Vagina (tissue), 2 donors: ENCODE measurements at regions not wholly inside any gene's neighbourhood (a gene's known extent, or its start where the extent isn't known, plus 50 kb on each side); places are given as distances from the start of the nearest gene placed in this dataset.

ENCODE experiments used
- DNase-seq, 2 donors: peaks; one replicate each; pipeline ENCODE4 v3.0.0-alpha.2; 2017; ENCODE audit errors: extremely low spot score in 2 of 2
- H3K27ac ChIP-seq: fragments of 200-600 bp; sonication (generic); one replicate; pipeline ENCODE4 v1.5.1; 2019
- H3K27me3 ChIP-seq: fragments of 200-600 bp; sonication (generic); one replicate; pipeline ENCODE4 v1.5.1; 2019
- H3K36me3 ChIP-seq, 2 donors: fragments of 200-600 bp; sonication (generic); one replicate each; pipeline ENCODE4 v1.5.1; 2017 to 2019
- H3K4me1 ChIP-seq: fragments of 200-600 bp; sonication (generic); one replicate; pipeline ENCODE4 v1.5.1; 2019
- H3K4me3 ChIP-seq, 2 donors: fragments of 200-600 bp; sonication (generic); 1 replicate in 1 of 2; 2 replicates in 1 of 2; pipeline ENCODE4 v1.5.1; 2016 to 2019
- H3K9me3 ChIP-seq: fragments of 200-600 bp; sonication (generic); one replicate; pipeline ENCODE4 v1.5.1; 2019
- POLR2A ChIP-seq, 2 donors: fragments of 450-650 bp; IDR thresholded peaks; one replicate each; pipeline ENCODE4 v1.6.1; 2017; ENCODE audit warnings: antibody characterized with exemption in 2 of 2, mild to moderate bottlenecking in 2 of 2, moderate library complexity in 2 of 2
- POLR2AphosphoS5 ChIP-seq, 2 donors: sonication (generic); formaldehyde crosslinking; IDR thresholded peaks; one replicate each; pipeline ENCODE4 v1.9.0; 2017; ENCODE audit warnings: antibody characterized with exemption in 2 of 2, mild to moderate bottlenecking in 2 of 2, low read depth in 1 of 2; ENCODE audit not compliant: insufficient read depth in 1 of 2
- intact Hi-C: fragments of 100-400 bp; cut with DNase I; formaldehyde crosslinking; loops from one replicate; pipeline ENCODE4 v1.15.1; 2023
- TF ChIP-seq, protein P1 (sequence below), 3 experiments: fragments of 450-650 bp in 2 of 3; fragments of 200-600 bp in 1 of 3; sonication (generic) in 1 of 3; IDR thresholded peaks; one replicate each; pipeline ENCODE4 v1.5.1; 2017 to 2019; ENCODE audit warnings: antibody characterized with exemption in 3 of 3, mild to moderate bottlenecking in 2 of 3, moderate library complexity in 2 of 3

GRCh38 chr14:37894463-37894862, 299.0 kb downstream of the TTC6 start:
- Histone ChIP-seq H3K36me3 (no peaks in the 10 kb centered on the region), H3K27ac (no peak overlapping the region), H3K9me3 (no peaks in the 10 kb centered on the region), H3K4me3 (no peak overlapping the region), H3K4me1 (no peaks in the 10 kb centered on the region), H3K27me3 (no peaks in the 10 kb centered on the region)
- no peak for DNase-seq
- intact Hi-C loops: no loop called here
- TF ChIP-seq, protein P1, sequence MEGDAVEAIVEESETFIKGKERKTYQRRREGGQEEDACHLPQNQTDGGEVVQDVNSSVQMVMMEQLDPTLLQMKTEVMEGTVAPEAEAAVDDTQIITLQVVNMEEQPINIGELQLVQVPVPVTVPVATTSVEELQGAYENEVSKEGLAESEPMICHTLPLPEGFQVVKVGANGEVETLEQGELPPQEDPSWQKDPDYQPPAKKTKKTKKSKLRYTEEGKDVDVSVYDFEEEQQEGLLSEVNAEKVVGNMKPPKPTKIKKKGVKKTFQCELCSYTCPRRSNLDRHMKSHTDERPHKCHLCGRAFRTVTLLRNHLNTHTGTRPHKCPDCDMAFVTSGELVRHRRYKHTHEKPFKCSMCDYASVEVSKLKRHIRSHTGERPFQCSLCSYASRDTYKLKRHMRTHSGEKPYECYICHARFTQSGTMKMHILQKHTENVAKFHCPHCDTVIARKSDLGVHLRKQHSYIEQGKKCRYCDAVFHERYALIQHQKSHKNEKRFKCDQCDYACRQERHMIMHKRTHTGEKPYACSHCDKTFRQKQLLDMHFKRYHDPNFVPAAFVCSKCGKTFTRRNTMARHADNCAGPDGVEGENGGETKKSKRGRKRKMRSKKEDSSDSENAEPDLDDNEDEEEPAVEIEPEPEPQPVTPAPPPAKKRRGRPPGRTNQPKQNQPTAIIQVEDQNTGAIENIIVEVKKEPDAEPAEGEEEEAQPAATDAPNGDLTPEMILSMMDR (IDR thresholded peaks at IDR 0.05): no peak
- TF ChIP-seq POLR2A (IDR thresholded peaks at IDR 0.05): no peak
- no peak for TF ChIP-seq POLR2AphosphoS5 (IDR thresholded peaks at IDR 0.05; ENCODE audit: insufficient read depth in 1 of 2, low read depth in 1 of 2)

GRCh38 chr14:37899365-37899764, 303.9 kb downstream of the TTC6 start:
- TF ChIP-seq POLR2AphosphoS5 (IDR thresholded peaks at IDR 0.05; ENCODE audit: insufficient read depth in 1 of 2, low read depth in 1 of 2) (no peak), POLR2A (IDR thresholded peaks at IDR 0.05) (no peak)
- TF ChIP-seq, protein P1 (IDR thresholded peaks at IDR 0.05): no peak
- intact Hi-C loops: no loop called here
- H3K4me3 ChIP-seq: no peak overlapping the region
- no peaks in the 10 kb centered on the region for H3K4me1 ChIP-seq
- H3K27me3 ChIP-seq: no peaks in the 10 kb centered on the region
- DNase-seq: no peak
- H3K36me3 ChIP-seq: no peaks in the 10 kb centered on the region
- no peak overlapping the region for H3K27ac ChIP-seq
- no peaks in the 10 kb centered on the region for H3K9me3 ChIP-seq

- intact Hi-C loops: no loop called here
- Histone ChIP-seq H3K36me3 (no peaks in the 10 kb centered on the region), H3K27ac (no peak overlapping the region), H3K27me3 (no peaks in the 10 kb centered on the region), H3K4me1 (no peaks in the 10 kb centered on the region), H3K4me3 (no peak overlapping the region), H3K9me3 (no peaks in the 10 kb centered on the region)
- DNase-seq: no peak
- TF ChIP-seq, protein P1 (IDR thresholded peaks at IDR 0.05): no peak
- TF ChIP-seq POLR2A (IDR thresholded peaks at IDR 0.05) (no peak), POLR2AphosphoS5 (IDR thresholded peaks at IDR 0.05; ENCODE audit: insufficient read depth in 1 of 2, low read depth in 1 of 2) (no peak)
Measured at GRCh38 chr14:37900561-37900960, 305.1 kb downstream of the TTC6 start.

GRCh38 chr14:37901978-37902377, 305.7 kb upstream of the SSTR1 start:
- intact Hi-C loops: no loop called here
- no peak overlapping the region for H3K4me3 ChIP-seq
- no peaks in the 10 kb centered on the region for H3K4me1 ChIP-seq
- TF ChIP-seq POLR2A (IDR thresholded peaks at IDR 0.05) (no peak), POLR2AphosphoS5 (IDR thresholded peaks at IDR 0.05; ENCODE audit: insufficient read depth in 1 of 2, low read depth in 1 of 2) (no peak)
- TF ChIP-seq, protein P1 (IDR thresholded peaks at IDR 0.05): no peak
- H3K9me3 ChIP-seq: no peaks in the 10 kb centered on the region
- H3K36me3 ChIP-seq: no peaks in the 10 kb centered on the region
- H3K27ac ChIP-seq: no peak overlapping the region
- no peaks in the 10 kb centered on the region for H3K27me3 ChIP-seq
- DNase-seq: no peak

- no peaks in the 10 kb centered on the region for H3K36me3 ChIP-seq
- intact Hi-C loops: no loop called here
Measured at GRCh38 chr14:37903343-37904191, 304.1 kb upstream of the SSTR1 start.

More at GRCh38 chr14:37903343-37904191, 304.1 kb upstream of the SSTR1 start:
- H3K27me3 ChIP-seq: no peaks in the 10 kb centered on the region
- H3K4me1 ChIP-seq: no peaks in the 10 kb centered on the region
- no peak overlapping the region for H3K27ac ChIP-seq
- H3K9me3 ChIP-seq: no peaks in the 10 kb centered on the region
- no peak for TF ChIP-seq POLR2A (IDR thresholded peaks at IDR 0.05)
- TF ChIP-seq, protein P1 (IDR thresholded peaks at IDR 0.05): peak in 2 of 3 experiments; percentile 40 to 43
- H3K4me3 ChIP-seq: no peak overlapping the region
- no peak for DNase-seq
